GM21529 (cell line): ENCODE measurements at regions not wholly inside any gene's neighbourhood (a gene's known extent, or its start where the extent isn't known, plus 50 kb on each side); places are given as distances from the start of the nearest gene placed in this dataset.

Experiments used
- ATAC-seq: cut with Tn5 transposase; IDR thresholded peaks from one replicate; pipeline ENCODE4 v1.9.1; 2021; ENCODE audit not compliant: unreplicated experiment

GRCh38 chr2:40507432-40507831, 55.5 kb upstream of the SLC8A1 start:
- ATAC-seq, result peak; percentile 91

- ATAC-seq, result no peak
Observed at GRCh38 chr2:40510304-40510703, 58.4 kb upstream of the SLC8A1 start.

GRCh38 chr2:40511661-40512213, 59.8 kb upstream of the SLC8A1 start:
- no peak for ATAC-seq

GRCh38 chr2:40512256-40512655, 60.4 kb upstream of the SLC8A1 start:
- no peak for ATAC-seq

GRCh38 chr2:40513201-40513600, 61.3 kb upstream of the SLC8A1 start:
- no peak for ATAC-seq

- ATAC-seq, result no peak
Observed at GRCh38 chr2:40516604-40517003, 64.7 kb upstream of the SLC8A1 start.

- no peak for ATAC-seq
Observed at GRCh38 chr2:40528564-40528963, 76.7 kb upstream of the SLC8A1 start.

GRCh38 chr2:40531359-40531758, 79.5 kb upstream of the SLC8A1 start:
- ATAC-seq, result no peak

GRCh38 chr2:40534528-40534927, 82.6 kb upstream of the SLC8A1 start:
- ATAC-seq, result no peak

GRCh38 chr2:40535972-40536371, 84.1 kb upstream of the SLC8A1 start:
- ATAC-seq, result no peak

- no peak for ATAC-seq
Observed at GRCh38 chr2:40540026-40540425, 88.1 kb upstream of the SLC8A1 start.

GRCh38 chr2:40543381-40543780, 91.5 kb upstream of the SLC8A1 start:
- ATAC-seq, result no peak

- no peak for ATAC-seq
Observed at GRCh38 chr2:40544072-40544471, 92.2 kb upstream of the SLC8A1 start.

GRCh38 chr2:40545645-40546044, 93.8 kb upstream of the SLC8A1 start:
- no peak for ATAC-seq

- no peak for ATAC-seq
Observed at GRCh38 chr2:40546439-40547191, 94.7 kb upstream of the SLC8A1 start.

GRCh38 chr2:40548521-40548920, 96.6 kb upstream of the SLC8A1 start:
- no peak for ATAC-seq

GRCh38 chr2:40550085-40550484, 98.2 kb upstream of the SLC8A1 start:
- no peak for ATAC-seq

GRCh38 chr2:40551081-40551480, 99.2 kb upstream of the SLC8A1 start:
- ATAC-seq, result no peak

- peak; percentile 91 for ATAC-seq
Observed at GRCh38 chr2:40554665-40555294, 102.9 kb upstream of the SLC8A1 start.

GRCh38 chr2:40556293-40556692, 104.4 kb upstream of the SLC8A1 start:
- no peak for ATAC-seq

- ATAC-seq, result no peak
Observed at GRCh38 chr2:40556739-40557138, 104.8 kb upstream of the SLC8A1 start.

- ATAC-seq, result no peak
Observed at GRCh38 chr2:40558761-40559160, 106.9 kb upstream of the SLC8A1 start.
